DOHH2 (cell line): ENCODE measurements at regions not wholly inside any gene's neighbourhood (a gene's known extent, or its start where the extent isn't known, plus 50 kb on each side); places are given as distances from the start of the nearest gene placed in this dataset.

ENCODE experiments used
- EZH2phosphoT487 ChIP-seq: fragments of 200-600 bp; sonication (generic); IDR thresholded peaks from 2 replicates; pipeline ENCODE4 v1.6.1; 2017; ENCODE audit warnings: borderline replicate concordance, mild to moderate bottlenecking, antibody characterized with exemption, low read length, moderate library complexity, mixed read lengths
- TF ChIP-seq, protein P1 (sequence below): fragments of 200-600 bp; sonication (generic); IDR thresholded peaks from one replicate; pipeline ENCODE4 v1.5.1; 2014; ENCODE audit warnings: antibody characterized with exemption, mild to moderate bottlenecking, low read depth, low read length; ENCODE audit not compliant: poor library complexity, severe bottlenecking

DNA sequence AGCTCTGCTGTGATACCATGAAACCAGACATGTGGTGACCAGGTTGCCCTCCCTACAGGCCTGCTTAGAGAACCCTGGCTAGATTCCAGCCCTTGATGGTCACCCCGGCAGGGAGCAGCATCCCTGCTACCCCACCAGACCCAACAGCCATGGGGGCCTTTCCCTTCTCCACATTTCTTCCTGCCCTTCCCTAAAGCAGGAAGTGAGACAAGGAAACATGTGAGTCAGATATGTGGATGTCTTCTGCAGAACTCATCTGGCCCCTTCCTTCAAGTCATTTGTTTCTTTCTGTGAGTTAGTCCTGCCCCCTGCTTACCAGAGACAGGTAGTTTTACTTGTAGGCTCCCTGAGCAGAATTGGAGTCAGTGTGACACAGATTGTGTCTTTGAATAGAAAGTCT, 147.1 kb upstream of the USP9Y start:
- TF ChIP-seq, protein P1, sequence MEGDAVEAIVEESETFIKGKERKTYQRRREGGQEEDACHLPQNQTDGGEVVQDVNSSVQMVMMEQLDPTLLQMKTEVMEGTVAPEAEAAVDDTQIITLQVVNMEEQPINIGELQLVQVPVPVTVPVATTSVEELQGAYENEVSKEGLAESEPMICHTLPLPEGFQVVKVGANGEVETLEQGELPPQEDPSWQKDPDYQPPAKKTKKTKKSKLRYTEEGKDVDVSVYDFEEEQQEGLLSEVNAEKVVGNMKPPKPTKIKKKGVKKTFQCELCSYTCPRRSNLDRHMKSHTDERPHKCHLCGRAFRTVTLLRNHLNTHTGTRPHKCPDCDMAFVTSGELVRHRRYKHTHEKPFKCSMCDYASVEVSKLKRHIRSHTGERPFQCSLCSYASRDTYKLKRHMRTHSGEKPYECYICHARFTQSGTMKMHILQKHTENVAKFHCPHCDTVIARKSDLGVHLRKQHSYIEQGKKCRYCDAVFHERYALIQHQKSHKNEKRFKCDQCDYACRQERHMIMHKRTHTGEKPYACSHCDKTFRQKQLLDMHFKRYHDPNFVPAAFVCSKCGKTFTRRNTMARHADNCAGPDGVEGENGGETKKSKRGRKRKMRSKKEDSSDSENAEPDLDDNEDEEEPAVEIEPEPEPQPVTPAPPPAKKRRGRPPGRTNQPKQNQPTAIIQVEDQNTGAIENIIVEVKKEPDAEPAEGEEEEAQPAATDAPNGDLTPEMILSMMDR: no peak
- TF ChIP-seq EZH2phosphoT487: no peak
